GM18526 (cell line): ENCODE measurements at regions not wholly inside any gene's neighbourhood (a gene's known extent, or its start where the extent isn't known, plus 50 kb on each side); places are given as distances from the start of the nearest gene placed in this dataset.

Experiments used
- POLR2A ChIP-seq: IDR thresholded peaks from 3 replicates; pipeline ENCODE4 v1.6.1; 2011; ENCODE audit not compliant: insufficient read length; ENCODE audit errors: extremely low read depth

GRCh38 chr11:116059919-116060318, 555.7 kb upstream of the CADM1 start:
- TF ChIP-seq POLR2A, result no peak

- no peak for TF ChIP-seq POLR2A
Measured at GRCh38 chr11:116057000-116057399, 552.8 kb upstream of the CADM1 start.

GRCh38 chr11:116055064-116055463, 550.8 kb upstream of the CADM1 start:
- no peak for TF ChIP-seq POLR2A

- TF ChIP-seq POLR2A, result no peak
Measured at GRCh38 chr11:116053548-116053919, 549.3 kb upstream of the CADM1 start.

GRCh38 chr11:116052603-116053547, 548.7 kb upstream of the CADM1 start:
- TF ChIP-seq POLR2A, result no peak

- TF ChIP-seq POLR2A, result no peak
Measured at GRCh38 chr11:116051494-116051893, 547.3 kb upstream of the CADM1 start.

- TF ChIP-seq POLR2A, result no peak
Measured at GRCh38 chr11:116049383-116049782, 545.2 kb upstream of the CADM1 start.

- TF ChIP-seq POLR2A, result no peak
Measured at GRCh38 chr11:116046127-116046526, 541.9 kb upstream of the CADM1 start.

GRCh38 chr11:116044941-116045340, 540.7 kb upstream of the CADM1 start:
- TF ChIP-seq POLR2A, result no peak

- no peak for TF ChIP-seq POLR2A
Measured at GRCh38 chr11:116044520-116044919, 540.3 kb upstream of the CADM1 start.

GRCh38 chr11:116043857-116044256, 539.6 kb upstream of the CADM1 start:
- TF ChIP-seq POLR2A, result no peak

GRCh38 chr11:116042146-116042545, 537.9 kb upstream of the CADM1 start:
- TF ChIP-seq POLR2A, result no peak

- no peak for TF ChIP-seq POLR2A
Measured at GRCh38 chr11:116037861-116038260, 533.6 kb upstream of the CADM1 start.

GRCh38 chr11:116035977-116036376, 531.8 kb upstream of the CADM1 start:
- TF ChIP-seq POLR2A, result no peak

GRCh38 chr11:116033931-116034553, 529.8 kb upstream of the CADM1 start:
- no peak for TF ChIP-seq POLR2A

- TF ChIP-seq POLR2A, result no peak
Measured at GRCh38 chr11:116030697-116031331, 526.6 kb upstream of the CADM1 start.
